Upper lobe of left lung (tissue), 4 donors: ENCODE measurements at regions not wholly inside any gene's neighbourhood (a gene's known extent, or its start where the extent isn't known, plus 50 kb on each side); places are given as distances from the start of the nearest gene placed in this dataset.

Source experiments
- CTCF ChIP-seq, 6 experiments: fragments of 450-650 bp in 4 of 6; fragments of 200-600 bp in 2 of 6; sonication (generic) in 2 of 6; IDR thresholded peaks; one replicate each; pipeline ENCODE4 v1.5.1; 2016 to 2019; ENCODE audit warnings: antibody characterized with exemption in 6 of 6
- EP300 ChIP-seq, 4 donors: sonication (generic); formaldehyde crosslinking; IDR thresholded peaks; one replicate each; pipeline ENCODE4 v1.5.1; 2017; ENCODE audit warnings: antibody characterized with exemption in 4 of 4, control low read depth in 2 of 4
- POLR2A ChIP-seq, 4 donors: fragments of 450-650 bp; IDR thresholded peaks; one replicate each; pipeline ENCODE4 v1.5.1; 2016 to 2017; ENCODE audit warnings: antibody characterized with exemption in 4 of 4, mild to moderate bottlenecking in 2 of 4
- POLR2AphosphoS5 ChIP-seq, 2 donors: sonication (generic); formaldehyde crosslinking; IDR thresholded peaks; one replicate each; pipeline ENCODE4 v1.5.1; 2017; ENCODE audit warnings: antibody characterized with exemption in 2 of 2

GRCh38 chr2:120446236-120447126 lies 100.5 kb downstream of the INHBB start:
- TF ChIP-seq CTCF (IDR thresholded peaks at IDR 0.05) (no peak), POLR2A (IDR thresholded peaks at IDR 0.05) (no peak), POLR2AphosphoS5 (IDR thresholded peaks at IDR 0.05) (no peak), EP300 (IDR thresholded peaks at IDR 0.05) (no peak)
